SK-N-SH treated with all-trans-retinoic acid at 6 μM for 48 hours (cell line): ENCODE measurements at regions not wholly inside any gene's neighbourhood (a gene's known extent, or its start where the extent isn't known, plus 50 kb on each side); places are given as distances from the start of the nearest gene placed in this dataset.

Experiments used
- CSDC2 ChIP-seq: fragments of 250-450 bp; sonication (Bioruptor Pico); IDR thresholded peaks from 2 replicates; pipeline ENCODE4 v1.5.0; 2020; ENCODE audit warnings: mild to moderate bottlenecking, moderate library complexity
- PPARA ChIP-seq: fragments of 250-450 bp; sonication (Bioruptor Pico); IDR thresholded peaks from 2 replicates; pipeline ENCODE4 v1.5.0; 2020; ENCODE audit warnings: mild to moderate bottlenecking, borderline replicate concordance
- RARB ChIP-seq: fragments of 250-450 bp; sonication (Bioruptor Pico); IDR thresholded peaks from 2 replicates; pipeline ENCODE4 v1.8.0; 2021; ENCODE audit warnings: mild to moderate bottlenecking, moderate library complexity
- TOX ChIP-seq: fragments of 250-450 bp; sonication (Bioruptor Pico); IDR thresholded peaks from 2 replicates; pipeline ENCODE4 v1.8.0; 2021; ENCODE audit warnings: mild to moderate bottlenecking, moderate library complexity, borderline replicate concordance
- ZFP30 ChIP-seq: fragments of 450-650 bp; formaldehyde crosslinking; IDR thresholded peaks from 2 replicates; pipeline ENCODE4 v1.5.0; 2022; ENCODE audit warnings: mild to moderate bottlenecking, moderate library complexity
- ZNF70 ChIP-seq: fragments of 450-650 bp; formaldehyde crosslinking; IDR thresholded peaks from 2 replicates; pipeline ENCODE4 v1.5.0; 2020; ENCODE audit warnings: mild to moderate bottlenecking, moderate library complexity

DNA sequence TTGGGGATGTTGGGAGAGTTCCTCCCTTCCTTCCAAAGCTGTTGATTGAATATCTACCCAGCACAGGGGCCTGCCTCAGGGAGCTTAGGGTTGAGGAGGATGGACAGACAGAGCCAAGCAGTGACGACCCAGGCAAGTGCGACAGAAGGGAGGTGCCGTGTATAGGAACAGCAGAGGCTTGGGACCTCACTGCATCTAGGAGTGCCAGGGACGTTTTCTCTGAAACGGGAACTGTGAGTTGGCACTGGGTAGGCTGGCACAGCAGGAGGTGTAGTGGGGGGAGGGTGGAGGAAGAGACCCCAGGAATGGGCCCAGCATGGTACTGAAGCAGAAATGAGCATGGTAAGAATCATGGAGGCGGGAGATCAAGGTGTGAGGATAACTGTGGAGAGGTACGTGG is 55.3 kb upstream of the MGMT start:
- TF ChIP-seq ZFP30 (CRISPR knock-in tag) = no peak
- TF ChIP-seq RARB (CRISPR knock-in tag) = no peak
- TF ChIP-seq ZNF70 (CRISPR knock-in tag) = no peak
- no peak for TF ChIP-seq PPARA (CRISPR knock-in tag)
- TF ChIP-seq CSDC2 (CRISPR knock-in tag) = no peak
- no peak for TF ChIP-seq TOX
